OCI-LY1 (cell line): ENCODE measurements at regions not wholly inside any gene's neighbourhood (a gene's known extent, or its start where the extent isn't known, plus 50 kb on each side); places are given as distances from the start of the nearest gene placed in this dataset.

Experiments
- H2AFZ ChIP-seq: fragments of 200-600 bp; sonication (generic), shearing (Covaris generic); 2 replicates; pipeline ENCODE4 v1.6.0; 2014; ENCODE audit warnings: antibody characterized with exemption, mild to moderate bottlenecking, low read length
- H3F3A ChIP-seq: fragments of 200-600 bp; sonication (generic), shearing (Covaris generic); 2 replicates; pipeline ENCODE4 v1.6.0; 2014; ENCODE audit warnings: mild to moderate bottlenecking, antibody characterized with exemption, low read length, moderate library complexity; ENCODE audit not compliant: insufficient read depth
- H3K27ac ChIP-seq: fragments of 200-600 bp; sonication (generic); 2 replicates; pipeline ENCODE4 v1.5.1; 2014; ENCODE audit warnings: low read length, mixed run types, mild to moderate bottlenecking, low read depth; ENCODE audit not compliant: poor library complexity, severe bottlenecking
- H3K27me3 ChIP-seq: fragments of 200-600 bp; sonication (generic); 2 replicates; pipeline ENCODE4 v1.6.0; 2014; ENCODE audit warnings: antibody characterized with exemption, mild to moderate bottlenecking, low read length, moderate library complexity; ENCODE audit not compliant: insufficient read depth
- H3K36me3 ChIP-seq: fragments of 200-600 bp; sonication (generic); 2 replicates; pipeline ENCODE4 v1.6.1; 2014; ENCODE audit warnings: mild to moderate bottlenecking, antibody characterized with exemption, low read length, moderate library complexity, mixed read lengths; ENCODE audit not compliant: insufficient read depth
- H3K4me1 ChIP-seq: fragments of 200-600 bp; sonication (generic); 2 replicates; pipeline ENCODE4 v1.5.1; 2014; ENCODE audit warnings: mild to moderate bottlenecking, low read length, moderate library complexity; ENCODE audit not compliant: insufficient read depth, severe bottlenecking
- H3K4me2 ChIP-seq: fragments of 200-600 bp; sonication (generic), shearing (Covaris generic); 2 replicates; pipeline ENCODE4 v1.6.1; 2014; ENCODE audit warnings: low read length
- H3K4me3 ChIP-seq: fragments of 200-600 bp; sonication (generic); 2 replicates; pipeline ENCODE4 v1.5.1; 2014; ENCODE audit warnings: low read length, low read depth, mild to moderate bottlenecking, mixed read lengths; ENCODE audit not compliant: poor library complexity, severe bottlenecking
- H3K79me2 ChIP-seq: fragments of 200-600 bp; shearing (Covaris generic); 2 replicates; pipeline ENCODE4 v1.6.1; 2016; ENCODE audit warnings: mixed run types, low read length, mixed read lengths; ENCODE audit not compliant: insufficient read depth
- H3K9ac ChIP-seq: fragments of 200-600 bp; sonication (generic), shearing (Covaris generic); 2 replicates; pipeline ENCODE4 v1.6.1; 2014; ENCODE audit warnings: mild to moderate bottlenecking, low read length, mixed read lengths
- H3K9me2 ChIP-seq: fragments of 200-600 bp; sonication (generic), shearing (Covaris generic); 2 replicates; pipeline ENCODE4 v1.6.1; 2014; ENCODE audit warnings: low read depth, mild to moderate bottlenecking, low read length, mixed read lengths
- H3K9me3 ChIP-seq: fragments of 200-600 bp; shearing (Covaris generic); 2 replicates; pipeline ENCODE4 v1.6.1; 2014; ENCODE audit warnings: low read length, mixed read lengths
- H4K20me1 ChIP-seq: fragments of 200-600 bp; sonication (generic), shearing (Covaris generic); 2 replicates; pipeline ENCODE4 v1.6.0; 2016; ENCODE audit warnings: mild to moderate bottlenecking, low read length; ENCODE audit not compliant: insufficient read depth
- EZH2 ChIP-seq: fragments of 200-600 bp; sonication (generic), shearing (Covaris generic); IDR thresholded peaks from 2 replicates; pipeline ENCODE4 v1.8.0; 2017; ENCODE audit warnings: borderline replicate concordance, mixed run types, mild to moderate bottlenecking, antibody characterized with exemption, low read length, moderate library complexity, mixed read lengths
- TF ChIP-seq, protein P1 (sequence below): fragments of 200-600 bp; sonication (generic), shearing (Covaris generic); IDR thresholded peaks from 2 replicates; pipeline ENCODE4 v1.5.1; 2017; ENCODE audit warnings: mild to moderate bottlenecking, antibody characterized with exemption, low read length, moderate library complexity, mixed read lengths

DNA sequence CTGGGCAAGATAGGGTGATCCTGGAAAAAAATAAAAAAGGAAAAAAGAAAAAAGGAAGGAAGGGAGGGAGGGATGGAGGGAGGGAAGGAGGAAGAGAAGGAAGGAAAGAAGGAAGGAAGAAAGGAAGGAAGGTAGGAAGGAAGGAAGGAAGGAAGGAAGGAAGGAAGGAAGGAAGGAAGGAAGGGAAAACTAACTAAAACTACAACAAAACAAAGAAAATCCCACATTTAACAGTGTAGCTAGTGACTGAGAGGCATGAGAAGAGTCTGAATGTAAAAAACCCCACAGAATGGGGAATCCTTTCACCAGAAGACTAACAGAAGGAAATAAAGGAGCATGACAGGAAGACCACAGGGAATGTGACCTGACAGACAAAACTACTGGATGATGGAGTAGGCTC lies 345.7 kb downstream of the NOVA1 start:
- H3K36me3 ChIP-seq: no peaks in the 10 kb centered on the region
- TF ChIP-seq, protein P1, sequence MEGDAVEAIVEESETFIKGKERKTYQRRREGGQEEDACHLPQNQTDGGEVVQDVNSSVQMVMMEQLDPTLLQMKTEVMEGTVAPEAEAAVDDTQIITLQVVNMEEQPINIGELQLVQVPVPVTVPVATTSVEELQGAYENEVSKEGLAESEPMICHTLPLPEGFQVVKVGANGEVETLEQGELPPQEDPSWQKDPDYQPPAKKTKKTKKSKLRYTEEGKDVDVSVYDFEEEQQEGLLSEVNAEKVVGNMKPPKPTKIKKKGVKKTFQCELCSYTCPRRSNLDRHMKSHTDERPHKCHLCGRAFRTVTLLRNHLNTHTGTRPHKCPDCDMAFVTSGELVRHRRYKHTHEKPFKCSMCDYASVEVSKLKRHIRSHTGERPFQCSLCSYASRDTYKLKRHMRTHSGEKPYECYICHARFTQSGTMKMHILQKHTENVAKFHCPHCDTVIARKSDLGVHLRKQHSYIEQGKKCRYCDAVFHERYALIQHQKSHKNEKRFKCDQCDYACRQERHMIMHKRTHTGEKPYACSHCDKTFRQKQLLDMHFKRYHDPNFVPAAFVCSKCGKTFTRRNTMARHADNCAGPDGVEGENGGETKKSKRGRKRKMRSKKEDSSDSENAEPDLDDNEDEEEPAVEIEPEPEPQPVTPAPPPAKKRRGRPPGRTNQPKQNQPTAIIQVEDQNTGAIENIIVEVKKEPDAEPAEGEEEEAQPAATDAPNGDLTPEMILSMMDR: no peak
- TF ChIP-seq EZH2: no peak
- no peaks in the 10 kb centered on the region for H4K20me1 ChIP-seq
- H3K9me2 ChIP-seq: no peaks in the 10 kb centered on the region
- H3K4me3 ChIP-seq: no peak overlapping the region
- H3K27ac ChIP-seq: no peak overlapping the region
- H3K27me3 ChIP-seq: no peaks in the 10 kb centered on the region
- H3K4me2 ChIP-seq: no peak overlapping the region
- H2AFZ ChIP-seq: no peak overlapping the region
- no peak overlapping the region for H3K9ac ChIP-seq
- H3K9me3 ChIP-seq: no peaks in the 10 kb centered on the region
- H3F3A ChIP-seq: no peaks in the 10 kb centered on the region
- no peaks in the 10 kb centered on the region for H3K4me1 ChIP-seq
- H3K79me2 ChIP-seq: no peaks in the 10 kb centered on the region

DNA sequence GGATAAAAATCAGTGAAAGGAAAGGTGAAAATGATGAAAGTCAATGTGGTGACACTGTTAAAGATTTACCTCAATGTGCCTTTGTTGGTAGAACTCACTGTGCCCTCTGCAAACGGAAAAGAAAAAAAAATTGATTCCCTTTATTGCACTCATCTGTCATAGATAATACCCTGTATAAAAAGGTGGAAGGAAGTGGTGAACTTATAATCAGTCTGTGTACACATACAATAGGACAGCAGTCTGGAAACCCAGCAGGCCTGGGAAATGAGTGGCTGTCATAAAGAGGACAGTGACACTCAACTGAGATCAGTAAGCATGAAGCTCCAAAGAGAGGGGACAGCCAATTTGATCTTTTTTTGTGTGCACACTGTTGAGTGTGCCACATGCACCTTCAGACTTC lies 364.7 kb downstream of the NOVA1 start:
- Histone ChIP-seq H3K4me2 (no peak overlapping the region), H3K9me2 (no peaks in the 10 kb centered on the region), H3K4me3 (no peak overlapping the region), H3K79me2 (no peaks in the 10 kb centered on the region), H3K9me3 (no peaks in the 10 kb centered on the region), H3K27ac (no peak overlapping the region), H3K27me3 (no peaks in the 10 kb centered on the region), H2AFZ (no peak overlapping the region), H3F3A (no peaks in the 10 kb centered on the region), H3K36me3 (no peaks in the 10 kb centered on the region), H3K4me1 (no peaks in the 10 kb centered on the region), H4K20me1 (no peaks in the 10 kb centered on the region), H3K9ac (no peak overlapping the region)
- no peak for TF ChIP-seq EZH2
- TF ChIP-seq, protein P1: no peak

DNA sequence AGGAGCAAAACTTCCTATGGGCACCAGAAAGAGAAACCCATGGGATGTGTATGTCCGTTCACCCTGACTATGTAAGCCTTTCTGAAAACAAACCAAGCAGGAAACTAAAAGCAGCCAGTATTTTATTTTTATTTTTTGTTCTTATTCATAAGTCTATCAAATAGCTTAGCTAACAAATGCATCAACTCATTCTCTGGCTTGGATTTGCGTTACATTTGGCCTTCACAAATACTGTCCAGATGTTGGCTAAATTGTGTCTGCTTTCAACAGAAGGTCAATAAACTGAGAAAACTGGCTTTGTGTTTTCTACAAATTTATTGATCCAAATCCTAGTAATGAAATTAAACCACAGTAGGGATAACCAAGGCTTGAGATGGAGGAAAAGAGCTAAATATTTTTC lies 379.0 kb downstream of the NOVA1 start:
- Histone ChIP-seq H3K9me3 (no peaks in the 10 kb centered on the region), H4K20me1 (no peaks in the 10 kb centered on the region), H3F3A (no peaks in the 10 kb centered on the region), H3K27ac (no peak overlapping the region), H3K36me3 (no peaks in the 10 kb centered on the region), H3K4me3 (no peak overlapping the region), H3K9ac (no peak overlapping the region), H2AFZ (no peak overlapping the region), H3K9me2 (no peaks in the 10 kb centered on the region), H3K79me2 (no peaks in the 10 kb centered on the region), H3K27me3 (no peaks in the 10 kb centered on the region), H3K4me2 (no peak overlapping the region), H3K4me1 (no peaks in the 10 kb centered on the region)
- TF ChIP-seq, protein P1: no peak
- no peak for TF ChIP-seq EZH2
